HEK293 (cell line): ENCODE measurements at regions not wholly inside any gene's neighbourhood (a gene's known extent, or its start where the extent isn't known, plus 50 kb on each side); places are given as distances from the start of the nearest gene placed in this dataset.

Experiments used
- CTCF ChIP-seq: fragments of 450-650 bp; formaldehyde crosslinking; IDR thresholded peaks from 2 replicates; pipeline ENCODE4 v1.5.1; 2016; ENCODE audit warnings: missing biosample characterization, missing genetic modification characterization
- SETDB1 ChIP-seq: IDR thresholded peaks from one replicate; pipeline ENCODE4 v1.6.1; 2017; ENCODE audit warnings: mild to moderate bottlenecking, low read length, moderate library complexity, mixed read lengths; ENCODE audit not compliant: insufficient read length
- TCF7L2 ChIP-seq: IDR thresholded peaks from 2 replicates; pipeline ENCODE4 v1.6.1; 2011; ENCODE audit warnings: low read depth, mild to moderate bottlenecking, inconsistent platforms, low read length, moderate library complexity, borderline replicate concordance
- WT1 ChIP-seq: fragments of 450-650 bp; formaldehyde crosslinking; IDR thresholded peaks from 2 replicates; pipeline ENCODE4 v1.5.1; 2016; ENCODE audit warnings: missing biosample characterization, missing genetic modification characterization
- ZBTB20 ChIP-seq: fragments of 450-650 bp; formaldehyde crosslinking; IDR thresholded peaks from 2 replicates; pipeline ENCODE4 v1.5.1; 2016; ENCODE audit warnings: missing biosample characterization, missing genetic modification characterization
- ZEB2 ChIP-seq: fragments of 450-650 bp; formaldehyde crosslinking; IDR thresholded peaks from 2 replicates; pipeline ENCODE4 v1.5.1; 2016; ENCODE audit warnings: missing biosample characterization, missing genetic modification characterization
- ZNF274 ChIP-seq, 2 experiments: fragments of 200-500 bp in 1 of 2; fragments of 450-650 bp in 1 of 2; sonication (Bioruptor generic) in 1 of 2; formaldehyde crosslinking in 1 of 2; IDR thresholded peaks; 2 replicates each; pipeline versions ENCODE4 v1.5.1 to v1.6.1; 2014 to 2016; ENCODE audit warnings: borderline replicate concordance in 1 of 2, inconsistent platforms in 1 of 2, low read length in 1 of 2, missing biosample characterization in 1 of 2, missing genetic modification characterization in 1 of 2
- ZNF785 ChIP-seq: fragments of 450-650 bp; formaldehyde crosslinking; IDR thresholded peaks from 2 replicates; pipeline ENCODE4 v1.5.1; 2016; ENCODE audit warnings: missing biosample characterization, missing genetic modification characterization
- TF ChIP-seq, protein P1 (sequence below): fragments of 450-650 bp; formaldehyde crosslinking; IDR thresholded peaks from 2 replicates; pipeline ENCODE4 v1.5.1; 2016; ENCODE audit warnings: missing biosample characterization, missing genetic modification characterization

- TF ChIP-seq ZNF274 (IDR thresholded peaks at IDR 0.05; ENCODE audit: low read length): no peak
- no peak for TF ChIP-seq ZNF274 (tag by site-specific recombination; IDR thresholded peaks at IDR 0.05; ENCODE audit: borderline replicate concordance)
- TF ChIP-seq SETDB1: no peak
- no peak for TF ChIP-seq CTCF (tag by site-specific recombination)
- no peak for TF ChIP-seq WT1 (tag by site-specific recombination)
- no peak for TF ChIP-seq TCF7L2
- TF ChIP-seq ZNF785 (tag by site-specific recombination): no peak
- TF ChIP-seq, protein P1, sequence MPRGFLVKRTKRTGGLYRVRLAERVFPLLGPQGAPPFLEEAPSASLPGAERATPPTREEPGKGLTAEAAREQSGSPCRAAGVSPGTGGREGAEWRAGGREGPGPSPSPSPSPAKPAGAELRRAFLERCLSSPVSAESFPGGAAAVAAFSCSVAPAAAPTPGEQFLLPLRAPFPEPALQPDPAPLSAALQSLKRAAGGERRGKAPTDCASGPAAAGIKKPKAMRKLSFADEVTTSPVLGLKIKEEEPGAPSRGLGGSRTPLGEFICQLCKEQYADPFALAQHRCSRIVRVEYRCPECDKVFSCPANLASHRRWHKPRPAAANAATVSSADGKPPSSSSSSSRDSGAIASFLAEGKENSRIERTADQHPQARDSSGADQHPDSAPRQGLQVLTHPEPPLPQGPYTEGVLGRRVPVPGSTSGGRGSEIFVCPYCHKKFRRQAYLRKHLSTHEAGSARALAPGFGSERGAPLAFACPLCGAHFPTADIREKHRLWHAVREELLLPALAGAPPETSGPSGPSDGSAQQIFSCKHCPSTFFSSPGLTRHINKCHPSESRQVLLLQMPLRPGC (tag by site-specific recombination): no peak
- TF ChIP-seq ZEB2 (tag by site-specific recombination): no peak
- TF ChIP-seq ZBTB20: no peak
Observed at GRCh38 chr10:43880160-43880559, 231.5 kb upstream of the ZNF32 start.
